ENCODE measurements at regions not wholly inside any gene's neighbourhood (a gene's known extent, or its start where the extent isn't known, plus 50 kb on each side); places are given as distances from the start of the nearest gene placed in this dataset.

DNA sequence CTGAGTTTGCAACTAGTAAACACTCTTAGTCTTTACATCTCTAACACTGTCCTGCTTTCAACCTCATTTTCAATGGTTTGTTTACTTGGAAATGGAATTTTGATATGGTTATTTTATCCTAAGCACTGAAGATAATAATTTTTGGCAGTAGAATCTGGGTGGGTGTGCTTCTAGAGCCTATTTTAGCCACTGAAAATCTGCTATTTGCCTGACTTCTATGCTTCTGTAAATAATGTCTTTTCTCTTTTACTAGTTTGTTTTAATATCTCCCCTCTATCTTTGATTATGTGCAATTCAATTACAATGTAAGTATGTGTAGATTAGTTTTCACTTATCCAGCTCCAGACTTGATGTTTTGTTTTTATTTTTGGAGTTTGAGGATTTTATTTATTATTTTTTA is 197.5 kb downstream of the TUSC1 start:
- TF ChIP-seq, protein P1, sequence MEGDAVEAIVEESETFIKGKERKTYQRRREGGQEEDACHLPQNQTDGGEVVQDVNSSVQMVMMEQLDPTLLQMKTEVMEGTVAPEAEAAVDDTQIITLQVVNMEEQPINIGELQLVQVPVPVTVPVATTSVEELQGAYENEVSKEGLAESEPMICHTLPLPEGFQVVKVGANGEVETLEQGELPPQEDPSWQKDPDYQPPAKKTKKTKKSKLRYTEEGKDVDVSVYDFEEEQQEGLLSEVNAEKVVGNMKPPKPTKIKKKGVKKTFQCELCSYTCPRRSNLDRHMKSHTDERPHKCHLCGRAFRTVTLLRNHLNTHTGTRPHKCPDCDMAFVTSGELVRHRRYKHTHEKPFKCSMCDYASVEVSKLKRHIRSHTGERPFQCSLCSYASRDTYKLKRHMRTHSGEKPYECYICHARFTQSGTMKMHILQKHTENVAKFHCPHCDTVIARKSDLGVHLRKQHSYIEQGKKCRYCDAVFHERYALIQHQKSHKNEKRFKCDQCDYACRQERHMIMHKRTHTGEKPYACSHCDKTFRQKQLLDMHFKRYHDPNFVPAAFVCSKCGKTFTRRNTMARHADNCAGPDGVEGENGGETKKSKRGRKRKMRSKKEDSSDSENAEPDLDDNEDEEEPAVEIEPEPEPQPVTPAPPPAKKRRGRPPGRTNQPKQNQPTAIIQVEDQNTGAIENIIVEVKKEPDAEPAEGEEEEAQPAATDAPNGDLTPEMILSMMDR (conservative IDR thresholded peaks at IDR 0.05 in 1 of 2, IDR thresholded peaks at IDR 0.05 in 1 of 2; ENCODE audit: extremely low read depth in 1 of 2, insufficient read depth in 1 of 2, low read depth in 1 of 2, low read length in 2 of 2), result no peak
- no peak for TF ChIP-seq EZH2 (IDR thresholded peaks at IDR 0.05; ENCODE audit: borderline replicate concordance, low read length)

Measured in mammary epithelial cell (primary cell).